RWPE2 (cell line): ENCODE measurements at regions not wholly inside any gene's neighbourhood (a gene's known extent, or its start where the extent isn't known, plus 50 kb on each side); places are given as distances from the start of the nearest gene placed in this dataset.

Source experiments
- ATAC-seq: fragments of 200-7000 bp; cut with Tn5 transposase; 3 replicates; pipeline ENCODE4 v1.9.1; 2021; ENCODE audit warnings: low read depth
- DNase-seq: peaks from one replicate; pipeline ENCODE4 v3.0.0-alpha.2; 2020; ENCODE audit warnings: low spot score
- H3K27ac ChIP-seq: fragments of 450-650 bp; 2 replicates; pipeline ENCODE4 v1.5.1; 2017; ENCODE audit warnings: mild to moderate bottlenecking; ENCODE audit not compliant: poor library complexity, severe bottlenecking
- H3K27me3 ChIP-seq: fragments of 250-450 bp; sonication (Bioruptor Pico); 2 replicates; pipeline ENCODE4 v1.5.1; 2021; ENCODE audit warnings: mild to moderate bottlenecking, moderate library complexity; ENCODE audit not compliant: insufficient read depth, poor library complexity, severe bottlenecking
- H3K36me3 ChIP-seq: fragments of 250-450 bp; sonication (Bioruptor Pico); 2 replicates; pipeline ENCODE4 v1.5.1; 2020; ENCODE audit warnings: low read depth, mild to moderate bottlenecking, moderate library complexity
- H3K4me1 ChIP-seq: fragments of 250-450 bp; sonication (Bioruptor Pico); 2 replicates; pipeline ENCODE4 v1.5.1; 2021; ENCODE audit warnings: mild to moderate bottlenecking, moderate library complexity; ENCODE audit not compliant: insufficient read depth, poor library complexity, severe bottlenecking
- H3K4me3 ChIP-seq: fragments of 250-450 bp; sonication (Bioruptor Pico); 2 replicates; pipeline ENCODE4 v1.5.1; 2021; ENCODE audit warnings: mild to moderate bottlenecking, moderate library complexity; ENCODE audit not compliant: severe bottlenecking
- H3K9me3 ChIP-seq: fragments of 250-450 bp; sonication (Bioruptor Pico); 2 replicates; pipeline ENCODE4 v1.5.1; 2021; ENCODE audit warnings: mild to moderate bottlenecking, moderate library complexity; ENCODE audit not compliant: severe bottlenecking
- TF ChIP-seq, protein P1 (sequence below): fragments of 450-650 bp; IDR thresholded peaks from one replicate; pipeline ENCODE4 v1.5.1; 2017; ENCODE audit warnings: mild to moderate bottlenecking, moderate library complexity; ENCODE audit not compliant: poor library complexity, severe bottlenecking

DNA sequence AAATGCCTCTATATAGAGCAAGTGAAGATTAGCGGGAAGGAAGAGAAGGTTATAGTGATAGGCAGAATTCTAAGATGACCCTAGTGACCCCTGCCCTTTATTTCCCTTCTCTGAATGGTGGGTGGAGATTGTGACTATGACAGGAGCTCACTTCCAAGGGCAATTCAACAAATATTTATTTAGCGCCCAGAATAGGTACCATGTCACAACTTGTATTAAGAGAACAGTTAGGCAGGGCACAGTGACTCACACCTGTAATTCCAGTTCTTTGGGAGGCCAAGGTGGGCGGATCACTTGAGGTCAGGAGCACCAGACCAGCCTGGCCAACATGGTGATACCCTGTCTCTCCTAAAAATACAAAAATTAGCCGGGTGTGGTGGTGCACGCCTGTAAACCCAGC, 236.0 kb upstream of the POGK start:
- Histone ChIP-seq H3K27ac (no peak overlapping the region), H3K9me3 (no peaks in the 10 kb centered on the region), H3K27me3 (no peaks in the 10 kb centered on the region), H3K4me1 (peaks cover 5% of the 10 kb centered on the region), H3K4me3 (no peak overlapping the region), H3K36me3 (no peaks in the 10 kb centered on the region)
- TF ChIP-seq, protein P1, sequence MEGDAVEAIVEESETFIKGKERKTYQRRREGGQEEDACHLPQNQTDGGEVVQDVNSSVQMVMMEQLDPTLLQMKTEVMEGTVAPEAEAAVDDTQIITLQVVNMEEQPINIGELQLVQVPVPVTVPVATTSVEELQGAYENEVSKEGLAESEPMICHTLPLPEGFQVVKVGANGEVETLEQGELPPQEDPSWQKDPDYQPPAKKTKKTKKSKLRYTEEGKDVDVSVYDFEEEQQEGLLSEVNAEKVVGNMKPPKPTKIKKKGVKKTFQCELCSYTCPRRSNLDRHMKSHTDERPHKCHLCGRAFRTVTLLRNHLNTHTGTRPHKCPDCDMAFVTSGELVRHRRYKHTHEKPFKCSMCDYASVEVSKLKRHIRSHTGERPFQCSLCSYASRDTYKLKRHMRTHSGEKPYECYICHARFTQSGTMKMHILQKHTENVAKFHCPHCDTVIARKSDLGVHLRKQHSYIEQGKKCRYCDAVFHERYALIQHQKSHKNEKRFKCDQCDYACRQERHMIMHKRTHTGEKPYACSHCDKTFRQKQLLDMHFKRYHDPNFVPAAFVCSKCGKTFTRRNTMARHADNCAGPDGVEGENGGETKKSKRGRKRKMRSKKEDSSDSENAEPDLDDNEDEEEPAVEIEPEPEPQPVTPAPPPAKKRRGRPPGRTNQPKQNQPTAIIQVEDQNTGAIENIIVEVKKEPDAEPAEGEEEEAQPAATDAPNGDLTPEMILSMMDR: no peak
- no peak for DNase-seq
- peak; percentile 76 for ATAC-seq

DNA sequence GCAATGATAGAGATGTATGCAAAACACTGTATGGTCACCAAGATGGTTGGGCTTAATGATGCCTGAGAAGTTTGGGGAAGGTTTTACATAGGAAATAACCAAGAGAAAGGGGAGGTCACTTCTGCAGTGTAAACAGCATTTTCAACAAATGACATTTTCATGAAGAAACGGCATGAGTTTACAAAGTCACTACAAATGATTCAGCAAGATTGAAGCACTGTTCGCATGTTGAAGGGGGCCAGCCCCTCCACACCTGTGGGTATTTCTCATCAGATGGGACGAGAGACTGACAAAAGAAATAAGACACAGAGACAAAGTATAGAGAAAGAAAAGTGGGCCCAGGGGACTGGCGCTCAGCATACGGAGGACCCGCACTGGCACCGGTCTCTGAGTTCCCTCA, 234.1 kb upstream of the POGK start:
- Histone ChIP-seq H3K27me3 (no peaks in the 10 kb centered on the region), H3K9me3 (no peaks in the 10 kb centered on the region), H3K27ac (no peak overlapping the region), H3K36me3 (no peaks in the 10 kb centered on the region), H3K4me3 (no peak overlapping the region), H3K4me1 (peaks cover 5% of the 10 kb centered on the region)
- ATAC-seq (no peak), DNase-seq (no peak)
- TF ChIP-seq, protein P1: no peak

DNA sequence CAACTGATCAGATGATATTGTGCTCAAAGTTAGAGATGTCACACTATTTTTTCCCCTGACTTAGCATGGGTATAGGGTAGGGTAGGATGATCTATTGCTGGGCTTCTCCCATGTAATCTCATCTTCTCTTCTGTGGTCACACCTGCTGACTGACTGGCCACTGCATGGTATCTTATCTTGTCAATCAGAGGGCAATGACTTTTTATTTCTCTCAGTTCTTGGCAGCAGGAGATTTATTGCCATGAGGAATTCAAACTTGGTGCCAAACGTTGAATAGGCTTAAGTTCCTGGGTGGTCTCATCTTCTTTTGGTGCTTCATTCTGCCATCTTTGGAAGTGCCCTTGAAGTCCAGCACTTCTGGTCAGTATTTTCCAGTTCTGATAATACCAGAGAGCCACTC, 226.4 kb upstream of the POGK start:
- Histone ChIP-seq H3K4me1 (no peaks in the 10 kb centered on the region), H3K27ac (no peak overlapping the region), H3K9me3 (no peaks in the 10 kb centered on the region), H3K4me3 (no peak overlapping the region), H3K36me3 (no peaks in the 10 kb centered on the region), H3K27me3 (no peaks in the 10 kb centered on the region)
- ATAC-seq (no peak), DNase-seq (no peak)
- TF ChIP-seq, protein P1: no peak

DNA sequence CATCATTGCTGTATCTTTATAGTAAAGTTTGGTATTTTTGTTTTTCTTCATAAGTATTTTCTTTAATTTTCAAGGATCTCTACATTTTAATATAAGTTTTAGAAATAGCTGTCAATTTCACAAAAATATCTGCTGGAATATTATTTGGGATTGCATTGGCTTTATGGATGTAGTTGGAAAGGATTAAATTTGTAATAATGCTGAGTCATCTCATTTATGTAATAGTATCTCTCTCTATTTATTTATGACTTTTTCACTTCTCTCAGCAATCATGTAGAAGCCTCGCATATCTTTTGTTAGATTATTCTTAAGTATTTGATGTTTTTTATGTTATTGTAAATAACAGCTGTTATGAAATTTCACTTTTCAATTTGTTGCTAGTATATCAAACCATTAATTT, 223.1 kb upstream of the POGK start:
- Histone ChIP-seq H3K27ac (no peak overlapping the region), H3K27me3 (no peaks in the 10 kb centered on the region), H3K36me3 (no peaks in the 10 kb centered on the region), H3K4me1 (no peaks in the 10 kb centered on the region), H3K9me3 (no peaks in the 10 kb centered on the region), H3K4me3 (no peak overlapping the region)
- no peak for DNase-seq
- TF ChIP-seq, protein P1: no peak
- no peak for ATAC-seq

DNA sequence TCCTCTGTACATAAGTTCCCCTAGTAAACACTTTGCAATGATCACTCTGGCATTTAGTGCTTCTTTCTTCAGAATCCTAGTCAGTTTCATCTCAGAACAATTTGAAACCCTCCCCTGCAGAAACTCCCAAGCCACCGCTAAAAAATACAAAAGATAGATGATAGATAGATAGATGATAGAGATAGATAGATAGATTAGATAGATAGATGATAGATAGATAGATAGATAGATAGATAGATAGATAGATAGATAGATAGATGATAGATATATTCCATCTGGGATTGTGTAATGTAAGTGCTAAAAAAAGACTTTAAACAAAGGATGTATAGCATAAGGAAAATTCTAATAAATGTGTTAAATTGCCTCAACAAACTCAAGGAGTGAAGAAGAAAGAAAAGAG, 212.6 kb upstream of the POGK start:
- no peak for ATAC-seq
- H3K4me3 ChIP-seq: no peak overlapping the region
- no peak overlapping the region for H3K27ac ChIP-seq
- no peaks in the 10 kb centered on the region for H3K9me3 ChIP-seq
- TF ChIP-seq, protein P1: no peak
- no peak for DNase-seq
- H3K27me3 ChIP-seq: no peaks in the 10 kb centered on the region
- no peaks in the 10 kb centered on the region for H3K36me3 ChIP-seq
- H3K4me1 ChIP-seq: no peaks in the 10 kb centered on the region
